Gastroesophageal sphincter (tissue), 4 donors: ENCODE measurements at regions not wholly inside any gene's neighbourhood (a gene's known extent, or its start where the extent isn't known, plus 50 kb on each side); places are given as distances from the start of the nearest gene placed in this dataset.

ENCODE experiments used
- ATAC-seq: fragments of 150-250 bp; one replicate; pipeline ENCODE4 v1.9.1; 2016; ENCODE audit warnings: mild to moderate bottlenecking, moderate library complexity
- H3K27ac ChIP-seq, 4 donors: fragments of 200-600 bp; sonication (generic) in 3 of 4; 1 replicate in 3 of 4; 2 replicates in 1 of 4; pipeline ENCODE4 v1.5.1; 2016 to 2019
- H3K27me3 ChIP-seq: fragments of 200-600 bp; sonication (generic); one replicate; pipeline ENCODE4 v1.5.1; 2019
- H3K36me3 ChIP-seq, 2 donors: fragments of 200-600 bp; sonication (generic); one replicate each; pipeline ENCODE4 v1.5.1; 2019; ENCODE audit warnings: control low read depth in 1 of 2
- H3K4me1 ChIP-seq, 3 donors: fragments of 200-600 bp; sonication (generic); 1 replicate in 2 of 3; 2 replicates in 1 of 3; pipeline ENCODE4 v1.5.1; 2016 to 2019; ENCODE audit warnings: control low read depth in 2 of 3
- H3K4me3 ChIP-seq, 2 donors: fragments of 200-600 bp; sonication (generic); one replicate each; pipeline ENCODE4 v1.5.1; 2019; ENCODE audit warnings: mild to moderate bottlenecking in 1 of 2, moderate library complexity in 1 of 2
- H3K9me3 ChIP-seq, 3 donors: fragments of 200-600 bp; sonication (generic); one replicate each; pipeline ENCODE4 v1.5.1; 2017 to 2019; ENCODE audit warnings: control low read depth in 2 of 3
- EP300 ChIP-seq: sonication (generic); formaldehyde crosslinking; IDR thresholded peaks from one replicate; pipeline ENCODE4 v1.6.1; 2017; ENCODE audit warnings: antibody characterized with exemption, mild to moderate bottlenecking
- POLR2A ChIP-seq, 2 donors: fragments of 450-650 bp; IDR thresholded peaks; one replicate each; pipeline ENCODE4 v1.6.1; 2017; ENCODE audit warnings: antibody characterized with exemption in 2 of 2, mild to moderate bottlenecking in 2 of 2, moderate library complexity in 1 of 2
- POLR2AphosphoS5 ChIP-seq: sonication (generic); formaldehyde crosslinking; IDR thresholded peaks from one replicate; pipeline ENCODE4 v1.6.1; 2017; ENCODE audit warnings: antibody characterized with exemption
- WGBS, 2 donors: methylation state at CpG; one replicate each; pipeline ENCODE4 v1.1.5; 2018; ENCODE audit warnings: low coverage in 1 of 2; 5-methylcytosine and 5-hydroxymethylcytosine counted together
- TF ChIP-seq, protein P1 (sequence below), 4 experiments: fragments of 200-600 bp in 2 of 4; fragments of 450-650 bp in 2 of 4; sonication (generic) in 1 of 4; IDR thresholded peaks; one replicate each; pipeline ENCODE4 v1.5.1; 2017 to 2019; ENCODE audit warnings: antibody characterized with exemption in 4 of 4, mild to moderate bottlenecking in 2 of 4, moderate library complexity in 2 of 4

DNA sequence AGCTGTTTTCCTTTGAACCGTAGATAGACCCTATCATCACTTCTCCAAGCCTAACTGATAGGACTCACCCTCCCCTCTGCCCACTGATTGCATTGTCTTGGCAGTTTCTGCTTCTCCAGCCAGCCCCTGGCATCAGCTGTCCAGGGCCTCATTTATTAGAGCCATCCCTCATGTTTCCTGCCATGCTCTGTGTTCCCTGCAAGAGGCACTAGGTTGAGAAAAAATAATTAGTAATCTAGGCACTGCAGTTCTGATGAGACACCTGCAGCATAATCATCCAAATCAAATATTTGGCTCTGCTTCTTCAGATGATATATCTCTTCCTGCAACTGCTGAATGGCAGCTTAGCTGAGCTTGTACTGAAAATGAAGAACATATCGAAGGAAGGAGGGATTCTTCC is 303.0 kb upstream of the TLE4 start:
- Histone ChIP-seq H3K36me3 (no peaks in the 10 kb centered on the region), H3K4me1 (no peaks in the 10 kb centered on the region), H3K27ac (no peak overlapping the region), H3K4me3 (no peak overlapping the region), H3K27me3 (no peaks in the 10 kb centered on the region), H3K9me3 (no peaks in the 10 kb centered on the region)
- no peak for TF ChIP-seq POLR2AphosphoS5
- TF ChIP-seq EP300, result no peak
- TF ChIP-seq POLR2A (IDR thresholded peaks at IDR 0.05), result no peak
- ATAC-seq, result no peak
- 78 to 92% methylated on average over 2 of the region's 2 CpGs for WGBS, 2 donors

DNA sequence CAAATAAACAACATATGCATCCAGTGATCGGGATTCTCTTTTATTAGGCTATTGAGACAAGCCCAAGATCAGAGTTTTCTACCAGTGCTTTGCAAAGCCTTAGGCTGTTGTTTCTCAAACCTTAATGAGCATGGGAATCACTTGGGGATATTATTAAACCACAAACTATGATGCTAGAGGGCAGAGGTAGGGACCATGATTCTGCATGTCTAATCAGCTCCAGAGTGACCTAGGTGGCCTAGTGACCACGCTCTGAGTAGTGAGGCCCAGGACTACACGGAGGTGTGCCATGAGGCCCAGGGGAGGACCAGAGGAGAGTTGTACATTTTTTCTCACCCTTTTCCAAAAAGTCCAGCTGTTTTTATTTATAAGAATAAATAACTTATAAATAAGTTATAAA is 298.5 kb upstream of the TLE4 start:
- no peaks in the 10 kb centered on the region for H3K27me3 ChIP-seq
- no peaks in the 10 kb centered on the region for H3K9me3 ChIP-seq
- no peak for ATAC-seq
- no peaks in the 10 kb centered on the region for H3K36me3 ChIP-seq
- TF ChIP-seq EP300 (no peak), POLR2AphosphoS5 (no peak), POLR2A (IDR thresholded peaks at IDR 0.05) (no peak)
- TF ChIP-seq, protein P1, sequence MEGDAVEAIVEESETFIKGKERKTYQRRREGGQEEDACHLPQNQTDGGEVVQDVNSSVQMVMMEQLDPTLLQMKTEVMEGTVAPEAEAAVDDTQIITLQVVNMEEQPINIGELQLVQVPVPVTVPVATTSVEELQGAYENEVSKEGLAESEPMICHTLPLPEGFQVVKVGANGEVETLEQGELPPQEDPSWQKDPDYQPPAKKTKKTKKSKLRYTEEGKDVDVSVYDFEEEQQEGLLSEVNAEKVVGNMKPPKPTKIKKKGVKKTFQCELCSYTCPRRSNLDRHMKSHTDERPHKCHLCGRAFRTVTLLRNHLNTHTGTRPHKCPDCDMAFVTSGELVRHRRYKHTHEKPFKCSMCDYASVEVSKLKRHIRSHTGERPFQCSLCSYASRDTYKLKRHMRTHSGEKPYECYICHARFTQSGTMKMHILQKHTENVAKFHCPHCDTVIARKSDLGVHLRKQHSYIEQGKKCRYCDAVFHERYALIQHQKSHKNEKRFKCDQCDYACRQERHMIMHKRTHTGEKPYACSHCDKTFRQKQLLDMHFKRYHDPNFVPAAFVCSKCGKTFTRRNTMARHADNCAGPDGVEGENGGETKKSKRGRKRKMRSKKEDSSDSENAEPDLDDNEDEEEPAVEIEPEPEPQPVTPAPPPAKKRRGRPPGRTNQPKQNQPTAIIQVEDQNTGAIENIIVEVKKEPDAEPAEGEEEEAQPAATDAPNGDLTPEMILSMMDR (IDR thresholded peaks at IDR 0.05), result no peak
- H3K4me1 ChIP-seq, result no peaks in the 10 kb centered on the region
- 81 to 88% methylated on average over 3 of the region's 3 CpGs for WGBS, 2 donors
- no peak overlapping the region for H3K27ac ChIP-seq
- no peak overlapping the region for H3K4me3 ChIP-seq

DNA sequence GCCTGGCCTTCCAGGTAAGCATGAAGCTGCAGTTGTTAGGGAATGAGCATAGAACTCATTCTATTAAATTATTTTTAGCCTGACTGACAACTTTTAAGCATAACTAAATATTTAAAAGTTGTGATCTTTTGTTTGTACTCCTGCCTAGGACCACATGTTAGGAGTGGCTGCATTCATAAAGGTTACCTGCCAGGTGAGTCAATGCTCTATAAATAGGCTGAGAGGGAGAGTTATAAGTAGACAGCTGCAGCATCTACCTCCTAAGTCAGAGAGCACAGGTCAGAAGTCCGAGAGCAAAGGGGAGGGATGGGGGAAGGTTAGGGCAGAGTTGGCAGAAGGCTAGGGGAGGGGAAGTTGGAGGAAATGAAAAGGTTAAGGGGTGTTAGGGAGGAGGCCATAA is 292.4 kb upstream of the TLE4 start:
- no peak for ATAC-seq
- Histone ChIP-seq H3K36me3 (no peaks in the 10 kb centered on the region), H3K4me3 (no peak overlapping the region), H3K27me3 (no peaks in the 10 kb centered on the region), H3K27ac (no peak overlapping the region), H3K9me3 (no peaks in the 10 kb centered on the region), H3K4me1 (no peaks in the 10 kb centered on the region)
- 67 to 88% methylated on average over 1 of the region's 1 CpG for WGBS, 2 donors
- TF ChIP-seq POLR2A (IDR thresholded peaks at IDR 0.05) (no peak), POLR2AphosphoS5 (no peak), EP300 (no peak)
- TF ChIP-seq, protein P1 (IDR thresholded peaks at IDR 0.05), result no peak

DNA sequence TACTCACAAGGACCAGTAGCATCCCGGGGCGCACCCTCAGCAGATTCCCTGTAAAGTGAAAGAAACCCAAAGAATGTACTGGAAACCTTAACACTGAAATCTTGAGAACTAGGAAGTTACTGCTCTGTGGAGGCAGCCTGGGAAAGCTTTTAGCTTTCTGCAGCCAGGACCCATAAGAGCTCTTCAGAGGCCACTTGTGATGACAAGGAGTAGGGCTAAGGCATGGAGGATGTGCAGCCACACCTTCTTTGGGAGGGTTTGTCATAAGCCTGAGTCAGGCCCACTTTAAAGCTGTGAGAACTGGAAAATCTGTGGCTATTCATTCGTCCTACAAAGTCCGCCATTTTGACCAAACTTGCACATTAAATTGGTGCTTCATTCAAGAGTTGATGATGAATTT is 291.1 kb upstream of the TLE4 start:
- Histone ChIP-seq H3K4me3 (no peak overlapping the region), H3K4me1 (no peaks in the 10 kb centered on the region), H3K27me3 (no peaks in the 10 kb centered on the region), H3K9me3 (no peaks in the 10 kb centered on the region), H3K27ac (no peak overlapping the region), H3K36me3 (no peaks in the 10 kb centered on the region)
- WGBS, 2 donors, result 97% methylated on average over 4 of the region's 4 CpGs; no CpG with 5 or more reads in 1 of the 2 donors
- no peak for ATAC-seq
- TF ChIP-seq, protein P1 (IDR thresholded peaks at IDR 0.05), result no peak
- TF ChIP-seq POLR2AphosphoS5 (no peak), EP300 (no peak), POLR2A (IDR thresholded peaks at IDR 0.05) (no peak)

DNA sequence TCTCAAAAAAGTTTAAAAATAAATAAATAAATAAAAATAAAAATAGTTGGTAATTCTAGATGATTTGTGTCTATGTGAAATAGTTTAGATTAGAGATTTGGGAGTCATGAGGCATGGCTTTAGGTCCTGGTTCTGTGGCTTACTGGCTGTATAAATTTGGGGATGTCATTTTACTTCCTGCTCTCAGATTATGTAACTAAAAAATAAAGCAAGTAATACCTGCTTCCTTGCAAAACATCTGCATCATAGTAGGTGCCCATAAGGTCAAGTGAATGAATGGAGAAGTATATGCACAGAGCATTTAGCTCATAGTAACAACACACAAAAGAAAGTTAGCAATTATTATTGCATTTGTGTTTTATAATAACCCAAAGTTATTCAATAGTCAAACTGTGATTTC is 287.7 kb upstream of the TLE4 start:
- H3K36me3 ChIP-seq, result no peaks in the 10 kb centered on the region
- no peaks in the 10 kb centered on the region for H3K4me1 ChIP-seq
- H3K27ac ChIP-seq, result no peak overlapping the region
- H3K27me3 ChIP-seq, result no peaks in the 10 kb centered on the region
- no peak for ATAC-seq
- TF ChIP-seq POLR2A (IDR thresholded peaks at IDR 0.05) (no peak), EP300 (no peak), POLR2AphosphoS5 (no peak)
- TF ChIP-seq, protein P1 (IDR thresholded peaks at IDR 0.05), result no peak
- no peak overlapping the region for H3K4me3 ChIP-seq
- H3K9me3 ChIP-seq, result no peaks in the 10 kb centered on the region
